ENCODE measurements at regions not wholly inside any gene's neighbourhood (a gene's known extent, or its start where the extent isn't known, plus 50 kb on each side); places are given as distances from the start of the nearest gene placed in this dataset.
A peak's percentile ranks its signal among the peaks of the same experiment; 100 is the strongest.
"Not testable (repeated sequence)": the region's sequence is repeated elsewhere in the genome, so short reads cannot be mapped to it uniquely, and the experiment has no call there.

GRCh38 chr3:26208201-26208600, 414.4 kb upstream of the LRRC3B start:
- Histone ChIP-seq H3K27ac (ENCODE audit: low read length) (no peak overlapping the region), H3K4me3 (ENCODE audit: low read length) (no peak overlapping the region), H3K4me1 (ENCODE audit: control insufficient read depth, insufficient read depth, low read length) (no peaks in the 10 kb centered on the region), H3K27me3 (ENCODE audit: control insufficient read depth, insufficient read depth) (no peaks in the 10 kb centered on the region), H3K9me3 (ENCODE audit: control insufficient read depth, low read length) (no peaks in the 10 kb centered on the region)
- intact Hi-C loops (cut with DNase I) = no loop called here
- DNase-seq (no peak), ATAC-seq (no peak)
- WGBS = 64% methylated on average over 4 of the region's 4 CpGs

DNA sequence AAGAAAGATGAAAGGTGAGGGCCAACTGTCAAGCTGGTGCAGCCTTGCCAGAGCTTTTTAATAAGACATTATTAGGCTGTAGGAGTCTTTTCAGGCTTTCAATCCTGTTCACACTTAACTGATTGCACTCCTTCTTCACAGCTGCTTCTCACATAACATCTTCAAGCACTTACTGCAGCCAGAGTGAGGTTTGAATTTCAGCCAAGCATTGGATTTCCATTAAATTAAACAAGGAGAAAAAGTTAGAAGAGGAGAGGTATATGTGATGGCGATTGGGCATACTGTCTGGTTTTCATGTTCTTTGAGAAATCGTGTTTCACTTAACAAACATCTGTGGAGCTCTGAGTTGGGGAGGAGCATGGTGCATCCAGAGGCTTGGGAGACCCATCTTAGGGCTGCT, 392.8 kb upstream of the LRRC3B start:
- Histone ChIP-seq H3K27me3 (ENCODE audit: control insufficient read depth, insufficient read depth) (no peaks in the 10 kb centered on the region), H3K9me3 (ENCODE audit: control insufficient read depth, low read length) (no peaks in the 10 kb centered on the region), H3K4me1 (ENCODE audit: control insufficient read depth, insufficient read depth, low read length) (no peaks in the 10 kb centered on the region), H3K4me3 (ENCODE audit: low read length) (no peak overlapping the region), H3K27ac (ENCODE audit: low read length) (no peak overlapping the region)
- no peak for DNase-seq
- no peak for ATAC-seq
- intact Hi-C loops (cut with DNase I) = no loop called here
- 85% methylated on average over 2 of the region's 2 CpGs for WGBS

DNA sequence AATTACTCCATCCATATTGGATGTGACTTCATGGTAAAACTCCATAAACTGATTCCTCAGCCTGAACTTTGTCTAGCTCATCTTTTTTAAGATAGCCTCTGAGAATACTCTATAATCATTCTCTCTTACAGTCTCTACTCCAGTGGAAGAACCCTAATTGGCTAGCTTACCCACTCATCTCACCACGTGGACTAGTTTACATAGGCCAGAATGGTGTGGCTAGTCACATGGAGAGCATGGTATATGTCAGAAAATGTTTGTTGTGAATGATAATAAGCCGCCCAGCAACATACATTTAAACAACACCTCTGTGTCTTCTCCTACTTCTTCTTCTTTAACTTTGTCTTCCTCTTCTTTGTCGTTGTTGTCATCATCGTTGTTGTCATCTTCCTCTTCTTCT, 389.2 kb upstream of the LRRC3B start:
- DNase-seq (no peak), ATAC-seq (no peak)
- 87% methylated on average over 4 of the region's 4 CpGs for WGBS
- Histone ChIP-seq H3K4me1 (ENCODE audit: control insufficient read depth, insufficient read depth, low read length) (no peaks in the 10 kb centered on the region), H3K9me3 (ENCODE audit: control insufficient read depth, low read length) (no peaks in the 10 kb centered on the region), H3K27ac (ENCODE audit: low read length) (no peak overlapping the region), H3K27me3 (ENCODE audit: control insufficient read depth, insufficient read depth) (no peaks in the 10 kb centered on the region), H3K4me3 (ENCODE audit: low read length) (no peak overlapping the region)
- intact Hi-C loops (cut with DNase I) = no loop called here

DNA sequence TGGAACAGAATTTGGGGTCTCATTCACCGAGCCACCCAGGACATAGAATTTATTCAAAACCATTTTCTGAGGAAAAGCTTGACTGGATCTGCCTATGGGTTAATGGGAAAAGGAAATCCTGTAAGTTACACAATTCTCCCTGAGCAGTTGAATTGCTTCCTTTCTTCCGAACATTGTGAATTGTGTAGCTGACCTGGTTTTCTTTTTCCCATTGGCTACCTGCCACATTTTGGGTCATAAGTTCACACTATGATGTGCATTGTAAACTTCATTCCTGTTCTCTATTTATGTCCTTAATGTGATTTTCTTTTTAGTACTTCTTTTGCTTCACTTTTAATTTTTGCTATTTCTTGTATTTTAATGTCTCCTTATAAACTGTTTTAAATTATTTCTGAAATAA, 386.0 kb upstream of the LRRC3B start:
- no peaks in the 10 kb centered on the region for H3K4me1 ChIP-seq (ENCODE audit: control insufficient read depth, insufficient read depth, low read length)
- WGBS = 33% methylated on average over 2 of the region's 2 CpGs
- no peak overlapping the region for H3K27ac ChIP-seq (ENCODE audit: low read length)
- no peak for DNase-seq
- no peak overlapping the region for H3K4me3 ChIP-seq (ENCODE audit: low read length)
- peak in 1 of 2 donors; percentile 66 for ATAC-seq
- intact Hi-C loops (cut with DNase I) = no loop called here
- H3K9me3 ChIP-seq (ENCODE audit: control insufficient read depth, low read length) = no peaks in the 10 kb centered on the region
- H3K27me3 ChIP-seq (ENCODE audit: control insufficient read depth, insufficient read depth) = no peaks in the 10 kb centered on the region

- H3K27ac ChIP-seq (ENCODE audit: low read length) = no peak overlapping the region
- 67% methylated on average over 4 of the region's 4 CpGs for WGBS
- no peak overlapping the region for H3K4me3 ChIP-seq (ENCODE audit: low read length)
- intact Hi-C loops (cut with DNase I) = no loop called here
- H3K9me3 ChIP-seq (ENCODE audit: control insufficient read depth, low read length) = no peaks in the 10 kb centered on the region
- no peaks in the 10 kb centered on the region for H3K27me3 ChIP-seq (ENCODE audit: control insufficient read depth, insufficient read depth)
- no peaks in the 10 kb centered on the region for H3K4me1 ChIP-seq (ENCODE audit: control insufficient read depth, insufficient read depth, low read length)
- DNase-seq (peak in 1 of 3 donors; percentile 24), ATAC-seq (peak in 1 of 2 donors; percentile 59)
Observed at GRCh38 chr3:26237036-26237682, 385.4 kb upstream of the LRRC3B start.

DNA sequence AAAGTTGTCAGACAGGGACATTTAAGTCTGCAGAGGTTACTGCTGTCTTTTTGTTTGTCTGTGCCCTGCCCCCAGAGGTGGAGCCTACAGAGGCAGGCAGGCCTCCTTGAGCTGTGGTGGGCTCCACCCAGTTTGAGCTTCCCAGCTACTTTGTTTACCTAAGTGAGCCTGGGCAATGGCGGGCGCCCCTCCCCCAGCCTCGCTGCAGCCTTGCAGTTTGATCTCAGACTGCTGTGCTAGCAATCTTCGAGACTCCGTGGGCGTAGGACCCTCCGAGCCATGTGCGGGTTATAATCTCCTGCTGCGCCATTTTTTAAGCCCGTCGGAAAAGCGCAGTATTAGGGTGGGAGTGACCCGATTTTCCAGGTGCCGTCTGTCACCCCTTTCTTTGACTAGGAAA, 378.0 kb upstream of the LRRC3B start:
- H3K4me1 ChIP-seq (ENCODE audit: control insufficient read depth, insufficient read depth, low read length); H3K4me3 ChIP-seq (ENCODE audit: low read length); ATAC-seq; intact Hi-C loops (cut with DNase I); H3K9me3 ChIP-seq (ENCODE audit: control insufficient read depth, low read length); H3K27ac ChIP-seq (ENCODE audit: low read length); H3K27me3 ChIP-seq (ENCODE audit: control insufficient read depth, insufficient read depth): not testable (repeated sequence)
- peak in 1 of 3 donors; percentile 28 for DNase-seq
- 93% methylated on average over 14 of the region's 14 CpGs for WGBS

- H3K27ac ChIP-seq (ENCODE audit: low read length) = no peak overlapping the region
- no peak overlapping the region for H3K4me3 ChIP-seq (ENCODE audit: low read length)
- no peaks in the 10 kb centered on the region for H3K9me3 ChIP-seq (ENCODE audit: control insufficient read depth, low read length)
- ATAC-seq = no peak
- no peak for DNase-seq
- intact Hi-C loops (cut with DNase I) = no loop called here
- H3K27me3 ChIP-seq (ENCODE audit: control insufficient read depth, insufficient read depth) = no peaks in the 10 kb centered on the region
- no peaks in the 10 kb centered on the region for H3K4me1 ChIP-seq (ENCODE audit: control insufficient read depth, insufficient read depth, low read length)
Observed at GRCh38 chr3:26245236-26245635, 377.3 kb upstream of the LRRC3B start.

DNA sequence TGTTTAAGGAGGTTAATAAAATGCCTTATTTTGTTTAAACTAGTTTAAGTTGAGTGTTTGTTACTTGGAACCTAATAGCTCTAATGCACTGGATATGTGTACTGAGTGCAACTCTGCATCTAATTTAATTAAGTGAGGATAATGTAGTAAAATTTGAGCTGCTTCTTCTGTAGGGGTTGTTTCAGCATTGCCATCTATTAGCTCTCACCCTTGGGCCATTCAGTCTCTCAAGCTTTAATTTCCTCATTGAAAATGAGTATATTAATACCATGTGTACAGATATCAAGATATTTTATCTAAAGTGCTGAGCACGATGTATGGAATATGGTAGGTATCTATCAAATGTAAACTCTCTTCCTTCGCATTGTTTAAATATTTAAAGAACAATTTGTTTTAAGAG, 375.7 kb upstream of the LRRC3B start:
- Histone ChIP-seq H3K27me3 (ENCODE audit: control insufficient read depth, insufficient read depth) (peaks cover 3% of the 10 kb centered on the region), H3K4me3 (ENCODE audit: low read length) (no peak overlapping the region), H3K9me3 (ENCODE audit: control insufficient read depth, low read length) (no peaks in the 10 kb centered on the region), H3K4me1 (ENCODE audit: control insufficient read depth, insufficient read depth, low read length) (no peaks in the 10 kb centered on the region), H3K27ac (ENCODE audit: low read length) (no peak overlapping the region)
- WGBS = 85% methylated on average over 2 of the region's 2 CpGs
- ATAC-seq (no peak), DNase-seq (no peak)
- intact Hi-C loops (cut with DNase I) = no loop called here

- H3K27ac ChIP-seq (ENCODE audit: low read length) = no peak overlapping the region
- peak in 1 of 2 donors; percentile 59 for ATAC-seq
- H3K27me3 ChIP-seq (ENCODE audit: control insufficient read depth, insufficient read depth) = peaks cover 3% of the 10 kb centered on the region
- H3K4me1 ChIP-seq (ENCODE audit: control insufficient read depth, insufficient read depth, low read length) = no peaks in the 10 kb centered on the region
- 26% methylated on average over 3 of the region's 3 CpGs for WGBS
- no peak overlapping the region for H3K4me3 ChIP-seq (ENCODE audit: low read length)
- no peaks in the 10 kb centered on the region for H3K9me3 ChIP-seq (ENCODE audit: control insufficient read depth, low read length)
- intact Hi-C loops (cut with DNase I) = no loop called here
- DNase-seq = no peak
Observed at GRCh38 chr3:26247712-26248111, 374.9 kb upstream of the LRRC3B start.

DNA sequence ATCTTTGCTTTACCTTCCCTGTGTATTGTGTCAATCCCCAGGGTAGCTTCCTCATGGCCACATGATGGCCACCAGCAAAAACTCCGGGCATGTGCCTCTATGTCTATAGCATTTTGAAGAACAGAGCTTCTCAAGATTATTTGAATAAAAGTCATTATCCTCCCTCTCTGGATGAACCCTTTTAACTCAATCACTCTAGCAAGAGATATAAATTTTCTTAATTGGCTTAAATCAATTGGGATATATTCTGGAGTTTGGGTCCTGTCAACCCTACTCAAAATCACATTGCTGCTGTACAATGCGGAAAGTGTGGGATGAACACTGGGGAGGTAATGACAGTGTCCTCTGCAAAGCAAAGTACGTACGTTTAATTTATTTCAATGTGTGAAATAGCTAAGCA, 370.6 kb upstream of the LRRC3B start:
- DNase-seq = no peak
- Histone ChIP-seq H3K27ac (ENCODE audit: low read length) (no peak overlapping the region), H3K4me3 (ENCODE audit: low read length) (no peak overlapping the region), H3K27me3 (ENCODE audit: control insufficient read depth, insufficient read depth) (peaks cover 3% of the 10 kb centered on the region), H3K4me1 (ENCODE audit: control insufficient read depth, insufficient read depth, low read length) (no peaks in the 10 kb centered on the region), H3K9me3 (ENCODE audit: control insufficient read depth, low read length) (no peaks in the 10 kb centered on the region)
- WGBS = 80% methylated on average over 4 of the region's 4 CpGs
- ATAC-seq = no peak
- intact Hi-C loops (cut with DNase I) = no loop called here

GRCh38 chr3:26256224-26256623, 366.3 kb upstream of the LRRC3B start:
- Histone ChIP-seq H3K9me3 (ENCODE audit: control insufficient read depth, low read length) (no peaks in the 10 kb centered on the region), H3K4me1 (ENCODE audit: control insufficient read depth, insufficient read depth, low read length) (no peaks in the 10 kb centered on the region), H3K27me3 (ENCODE audit: control insufficient read depth, insufficient read depth) (peaks cover under 1% of the 10 kb centered on the region), H3K27ac (ENCODE audit: low read length) (no peak overlapping the region), H3K4me3 (ENCODE audit: low read length) (no peak overlapping the region)
- intact Hi-C loops (cut with DNase I) = no loop called here
- WGBS = 94% methylated on average over 3 of the region's 3 CpGs
- no peak for DNase-seq
- no peak for ATAC-seq

GRCh38 chr3:26259176-26259575, 363.4 kb upstream of the LRRC3B start:
- Histone ChIP-seq H3K27ac (ENCODE audit: low read length) (no peak overlapping the region), H3K4me1 (ENCODE audit: control insufficient read depth, insufficient read depth, low read length) (no peaks in the 10 kb centered on the region), H3K4me3 (ENCODE audit: low read length) (no peak overlapping the region), H3K27me3 (ENCODE audit: control insufficient read depth, insufficient read depth) (no peaks in the 10 kb centered on the region), H3K9me3 (ENCODE audit: control insufficient read depth, low read length) (no peaks in the 10 kb centered on the region)
- intact Hi-C loops (cut with DNase I) = no loop called here
- ATAC-seq (no peak), DNase-seq (no peak)
- 82% methylated on average over 3 of the region's 3 CpGs for WGBS

Measured in right cardiac atrium (tissue), 5 donors.